GM21447 (cell line): ENCODE measurements at regions not wholly inside any gene's neighbourhood (a gene's known extent, or its start where the extent isn't known, plus 50 kb on each side); places are given as distances from the start of the nearest gene placed in this dataset.

Experiments used
- ATAC-seq: cut with Tn5 transposase; IDR thresholded peaks from one replicate; pipeline ENCODE4 v1.9.1; 2021; ENCODE audit not compliant: unreplicated experiment

- ATAC-seq = no peak
Observed at GRCh38 chr12:125738211-125738610, 673.0 kb downstream of the AACS start.

GRCh38 chr12:125742413-125742812 is 677.2 kb downstream of the AACS start:
- ATAC-seq = no peak

- no peak for ATAC-seq
Observed at GRCh38 chr12:125744201-125744600, 679.0 kb downstream of the AACS start.

GRCh38 chr12:125755512-125755911 is 690.3 kb downstream of the AACS start:
- ATAC-seq = no peak

- ATAC-seq = no peak
Observed at GRCh38 chr12:125766091-125766490, 700.9 kb downstream of the AACS start.

- no peak for ATAC-seq
Observed at GRCh38 chr12:125772403-125772802, 707.2 kb downstream of the AACS start.

- no peak for ATAC-seq
Observed at GRCh38 chr12:125773033-125773640, 707.9 kb downstream of the AACS start.

- ATAC-seq = no peak
Observed at GRCh38 chr12:125775507-125775906, 710.3 kb downstream of the AACS start.

GRCh38 chr12:125776212-125776611 is 711.0 kb downstream of the AACS start:
- no peak for ATAC-seq

GRCh38 chr12:125786143-125786542 is 720.9 kb downstream of the AACS start:
- no peak for ATAC-seq

GRCh38 chr12:125794401-125794800 is 729.2 kb downstream of the AACS start:
- ATAC-seq = no peak

- ATAC-seq = no peak
Observed at GRCh38 chr12:125797421-125798175, 732.4 kb downstream of the AACS start.

GRCh38 chr12:125804660-125805059 is 739.4 kb downstream of the AACS start:
- ATAC-seq = no peak

GRCh38 chr12:125824276-125824675 is 759.0 kb downstream of the AACS start:
- ATAC-seq = no peak

GRCh38 chr12:125835852-125836251 is 770.6 kb downstream of the AACS start:
- no peak for ATAC-seq

- no peak for ATAC-seq
Observed at GRCh38 chr12:125836647-125837046, 771.4 kb downstream of the AACS start.

- no peak for ATAC-seq
Observed at GRCh38 chr12:125841332-125841731, 776.1 kb downstream of the AACS start.

GRCh38 chr12:125852116-125852515 is 786.9 kb downstream of the AACS start:
- ATAC-seq = no peak

GRCh38 chr12:125852679-125853078 is 787.4 kb downstream of the AACS start:
- ATAC-seq = no peak

- ATAC-seq = no peak
Observed at GRCh38 chr12:125853670-125854069, 788.4 kb downstream of the AACS start.

- ATAC-seq = no peak
Observed at GRCh38 chr12:125856366-125856765, 791.1 kb downstream of the AACS start.

- no peak for ATAC-seq
Observed at GRCh38 chr12:125856896-125857295, 791.7 kb downstream of the AACS start.
